ENCODE measurements at regions not wholly inside any gene's neighbourhood (a gene's known extent, or its start where the extent isn't known, plus 50 kb on each side); places are given as distances from the start of the nearest gene placed in this dataset.

DNA sequence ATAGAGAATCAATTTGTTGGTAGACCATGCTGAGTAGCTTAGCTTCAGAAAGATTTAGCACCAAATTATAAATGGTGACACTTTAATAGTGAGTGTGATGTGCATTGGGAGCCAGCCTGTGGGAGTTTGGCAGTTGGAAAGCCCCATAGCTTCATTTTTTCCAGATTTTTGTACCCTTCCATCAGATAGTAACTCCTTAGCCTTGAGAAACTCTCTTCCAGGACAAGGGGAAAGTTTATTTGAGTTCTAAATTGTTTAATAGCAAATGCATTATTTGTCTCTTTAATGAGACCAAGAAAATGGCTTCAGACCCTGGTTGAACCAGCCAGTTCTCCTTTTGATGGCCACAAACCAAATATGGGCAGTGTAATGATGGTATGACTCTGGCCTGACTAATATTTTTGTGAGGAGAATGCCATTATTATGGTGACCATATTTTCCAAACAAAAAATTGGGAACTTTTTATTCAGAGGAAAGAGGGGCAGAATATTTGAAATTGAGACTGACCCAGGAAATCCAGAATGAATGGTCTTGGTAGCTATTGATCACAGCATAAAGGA, 49.8 kb downstream of the PLCE1 start:
- TF ChIP-seq, protein P1, sequence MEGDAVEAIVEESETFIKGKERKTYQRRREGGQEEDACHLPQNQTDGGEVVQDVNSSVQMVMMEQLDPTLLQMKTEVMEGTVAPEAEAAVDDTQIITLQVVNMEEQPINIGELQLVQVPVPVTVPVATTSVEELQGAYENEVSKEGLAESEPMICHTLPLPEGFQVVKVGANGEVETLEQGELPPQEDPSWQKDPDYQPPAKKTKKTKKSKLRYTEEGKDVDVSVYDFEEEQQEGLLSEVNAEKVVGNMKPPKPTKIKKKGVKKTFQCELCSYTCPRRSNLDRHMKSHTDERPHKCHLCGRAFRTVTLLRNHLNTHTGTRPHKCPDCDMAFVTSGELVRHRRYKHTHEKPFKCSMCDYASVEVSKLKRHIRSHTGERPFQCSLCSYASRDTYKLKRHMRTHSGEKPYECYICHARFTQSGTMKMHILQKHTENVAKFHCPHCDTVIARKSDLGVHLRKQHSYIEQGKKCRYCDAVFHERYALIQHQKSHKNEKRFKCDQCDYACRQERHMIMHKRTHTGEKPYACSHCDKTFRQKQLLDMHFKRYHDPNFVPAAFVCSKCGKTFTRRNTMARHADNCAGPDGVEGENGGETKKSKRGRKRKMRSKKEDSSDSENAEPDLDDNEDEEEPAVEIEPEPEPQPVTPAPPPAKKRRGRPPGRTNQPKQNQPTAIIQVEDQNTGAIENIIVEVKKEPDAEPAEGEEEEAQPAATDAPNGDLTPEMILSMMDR (IDR thresholded peaks at IDR 0.05), result no peak
- no peak for TF ChIP-seq POLR2A (IDR thresholded peaks at IDR 0.05)
